ENCODE measurements at regions not wholly inside any gene's neighbourhood (a gene's known extent, or its start where the extent isn't known, plus 50 kb on each side); places are given as distances from the start of the nearest gene placed in this dataset.
"Not testable (repeated sequence)": the region's sequence is repeated elsewhere in the genome, so short reads cannot be mapped to it uniquely, and the experiment has no call there.

GRCh38 chr9:2397875-2398274 lies 223.7 kb upstream of the VLDLR start:
- DNase-seq: not testable (repeated sequence)

DNA sequence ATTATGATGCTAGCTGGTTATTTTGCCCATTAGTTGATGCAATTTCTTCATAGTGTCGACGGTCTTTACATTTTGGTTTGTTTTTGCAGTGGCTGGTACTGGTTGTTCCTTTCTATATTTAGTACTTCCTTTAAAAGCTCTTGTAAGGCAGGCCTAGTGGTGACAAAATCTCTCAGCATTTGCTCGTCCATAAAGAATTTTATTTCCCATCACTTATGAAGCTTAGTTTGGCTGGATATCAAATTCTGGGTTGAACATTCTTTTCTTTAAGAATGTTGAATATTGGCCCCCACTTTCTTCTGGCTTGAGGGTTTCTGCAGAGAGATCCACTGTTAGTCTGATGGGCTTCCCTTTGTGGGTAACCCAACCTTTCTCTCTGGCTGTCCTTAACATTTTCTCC lies 219.8 kb upstream of the VLDLR start:
- DNase-seq: not testable (repeated sequence)

DNA sequence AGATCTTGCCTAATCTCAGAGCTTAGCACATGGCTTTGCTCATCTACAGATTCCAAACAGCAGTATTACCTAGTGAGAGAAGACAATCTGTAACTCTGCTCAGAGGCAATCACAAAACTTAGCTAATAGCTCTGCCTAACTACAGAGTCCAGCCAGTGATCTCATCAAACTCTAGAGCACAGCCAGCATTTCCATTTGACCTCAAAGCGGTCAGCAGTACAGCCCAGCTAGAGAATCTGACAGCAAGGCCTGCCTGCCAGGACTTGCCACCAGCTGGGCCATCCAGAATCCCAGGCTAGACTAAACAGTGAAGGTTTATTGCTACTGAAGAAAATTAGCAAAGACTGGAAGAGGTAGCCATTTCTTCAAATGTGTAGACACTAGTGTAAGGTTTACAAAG lies 217.9 kb upstream of the VLDLR start:
- no peak for DNase-seq

DNA sequence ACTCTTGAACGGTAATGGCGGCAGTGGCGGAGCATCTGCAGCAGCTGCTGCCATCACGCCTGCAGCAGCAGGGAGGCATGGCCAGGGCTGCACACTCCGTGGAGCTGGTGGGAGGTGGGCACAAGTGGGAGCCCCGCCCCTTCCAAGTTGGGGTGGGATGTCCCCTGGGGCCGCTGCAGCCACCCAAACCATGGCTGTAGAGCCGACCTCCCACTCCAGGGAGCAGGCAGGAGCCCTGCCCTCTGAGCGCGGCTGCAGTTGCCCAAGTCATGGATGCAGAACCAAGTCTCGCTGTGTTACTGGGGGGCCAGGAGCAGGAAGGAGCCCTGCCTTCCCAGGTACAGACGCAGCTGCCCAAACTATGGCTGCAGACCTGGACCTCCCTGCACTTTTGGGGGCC lies 215.3 kb upstream of the VLDLR start:
- DNase-seq: no peak

GRCh38 chr9:2407450-2407849 lies 214.1 kb upstream of the VLDLR start:
- no peak for DNase-seq

GRCh38 chr9:2411459-2412215 lies 209.9 kb upstream of the VLDLR start:
- no peak for DNase-seq

GRCh38 chr9:2413160-2413805 lies 208.3 kb upstream of the VLDLR start:
- DNase-seq: no peak

- DNase-seq: no peak
These were observed 207.1 kb upstream of the VLDLR start for GRCh38 chr9:2414465-2414864.

DNA sequence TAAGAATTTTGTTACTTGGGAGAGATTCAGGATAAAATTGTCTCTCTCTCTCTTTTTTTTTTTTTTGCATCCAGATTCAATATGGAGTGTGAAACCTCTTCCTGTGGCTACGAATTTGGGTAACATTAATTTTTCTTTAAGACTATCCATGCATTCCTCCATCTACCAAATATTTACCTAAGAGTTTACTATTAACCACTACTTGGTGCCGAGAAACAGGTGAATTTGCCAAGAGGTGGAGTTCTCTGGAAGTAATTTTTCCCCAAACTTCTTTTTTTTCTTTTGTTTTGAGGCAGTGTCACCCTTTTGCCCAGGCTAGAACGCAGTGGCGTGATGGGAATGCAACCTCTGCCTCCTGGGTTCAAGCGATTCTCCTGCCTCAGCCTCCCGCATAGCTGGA lies 206.3 kb upstream of the VLDLR start:
- DNase-seq: no peak

- no peak for DNase-seq
These were observed 203.9 kb upstream of the VLDLR start for GRCh38 chr9:2417730-2418129.

DNA sequence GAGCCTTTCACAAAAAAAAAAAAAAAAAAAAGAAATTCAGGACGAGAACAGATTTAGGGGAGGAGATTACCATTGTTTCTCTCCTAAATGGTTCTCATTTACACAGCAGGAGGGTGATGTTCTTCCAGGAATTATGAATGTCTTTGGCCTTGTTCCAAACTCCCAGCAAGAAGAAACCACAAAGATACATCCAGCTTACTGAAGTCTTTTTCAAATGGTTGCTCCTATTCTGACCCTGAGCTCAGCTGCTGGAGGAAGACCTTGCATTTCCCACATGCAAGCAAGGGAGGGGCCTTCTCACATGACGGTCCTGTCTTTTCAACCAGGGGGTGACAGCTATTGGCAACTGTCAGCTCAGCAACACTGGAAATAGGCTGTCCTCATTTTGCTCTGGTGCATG lies 203.0 kb upstream of the VLDLR start:
- DNase-seq: no peak

GRCh38 chr9:2419347-2419746 lies 202.2 kb upstream of the VLDLR start:
- no peak for DNase-seq

DNA sequence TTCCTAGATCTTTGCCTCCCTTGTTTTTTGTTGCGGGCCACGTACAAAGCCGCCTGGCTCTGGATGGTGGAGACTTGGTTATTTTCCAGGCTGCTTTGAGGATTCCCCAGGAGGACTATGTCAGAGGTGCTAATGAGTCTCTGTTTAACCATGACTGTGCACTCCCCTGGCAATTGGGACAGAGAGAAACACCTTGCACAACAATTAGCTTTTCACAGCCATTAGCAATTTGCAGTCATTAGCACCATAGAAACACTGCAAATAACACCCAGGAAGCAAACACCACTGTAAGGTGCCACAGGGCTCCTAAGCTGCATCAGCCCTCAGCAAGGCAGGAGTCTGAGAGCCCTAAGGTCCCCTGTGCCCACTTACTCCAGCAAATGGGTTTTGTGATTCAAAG lies 201.0 kb upstream of the VLDLR start:
- DNase-seq: no peak

- no peak for DNase-seq
These were observed 197.0 kb upstream of the VLDLR start for GRCh38 chr9:2424619-2425033.

DNA sequence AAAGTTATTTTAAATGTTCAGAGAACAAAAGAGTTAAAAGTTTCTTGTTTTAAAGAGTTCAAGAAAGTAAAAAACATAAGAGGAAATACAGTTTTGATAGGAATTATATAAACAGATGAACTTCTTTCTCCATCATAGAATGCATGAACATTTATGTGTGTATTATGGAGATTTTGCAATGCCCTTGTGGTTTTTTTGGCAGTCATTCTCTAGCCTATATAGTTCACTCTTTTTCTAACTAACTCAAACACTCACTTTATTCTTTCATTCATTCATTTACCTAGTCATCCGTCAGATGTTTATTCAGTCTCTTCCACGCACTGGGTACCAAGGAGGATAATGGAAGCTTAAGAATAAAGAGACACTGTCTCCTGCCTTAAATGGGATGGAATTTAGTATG lies 195.9 kb upstream of the VLDLR start:
- no peak for DNase-seq

DNA sequence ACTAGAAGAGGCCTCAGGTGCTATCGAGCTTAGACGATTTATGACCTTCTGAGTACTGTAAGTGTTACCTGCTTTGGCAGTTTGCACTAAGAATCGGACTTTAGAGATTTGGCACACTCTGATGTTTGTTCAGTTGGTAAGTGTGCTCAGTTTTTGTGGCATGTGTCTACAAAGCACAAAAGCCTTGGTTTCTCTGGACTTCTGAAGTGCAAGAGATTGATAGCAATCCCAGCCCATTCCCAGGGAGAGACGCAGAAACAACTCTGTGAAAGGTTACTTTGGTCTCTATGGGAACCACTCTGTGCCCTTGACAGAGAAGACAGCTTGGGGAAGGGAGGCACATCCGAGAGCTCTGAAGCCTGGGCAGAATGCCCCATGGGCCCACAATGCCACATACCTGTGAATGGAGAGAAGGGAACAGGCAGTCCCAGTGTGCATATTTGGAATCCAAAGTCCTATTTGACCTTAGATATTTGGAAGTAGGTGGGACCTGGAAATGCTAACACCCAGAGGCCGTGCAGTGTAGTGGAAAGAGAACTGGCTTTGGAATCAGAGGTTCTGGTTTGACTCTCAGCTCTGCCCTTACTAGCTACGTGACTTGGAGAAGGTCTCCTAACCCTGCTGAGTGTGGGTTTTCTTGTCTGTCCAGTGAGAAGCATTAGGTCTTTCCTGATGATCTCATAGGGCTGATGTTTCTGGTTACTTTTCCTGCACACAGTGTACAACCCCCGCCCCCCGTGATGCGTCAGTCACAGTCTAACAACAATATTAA lies 194.3 kb upstream of the VLDLR start:
- no peak for DNase-seq

DNA sequence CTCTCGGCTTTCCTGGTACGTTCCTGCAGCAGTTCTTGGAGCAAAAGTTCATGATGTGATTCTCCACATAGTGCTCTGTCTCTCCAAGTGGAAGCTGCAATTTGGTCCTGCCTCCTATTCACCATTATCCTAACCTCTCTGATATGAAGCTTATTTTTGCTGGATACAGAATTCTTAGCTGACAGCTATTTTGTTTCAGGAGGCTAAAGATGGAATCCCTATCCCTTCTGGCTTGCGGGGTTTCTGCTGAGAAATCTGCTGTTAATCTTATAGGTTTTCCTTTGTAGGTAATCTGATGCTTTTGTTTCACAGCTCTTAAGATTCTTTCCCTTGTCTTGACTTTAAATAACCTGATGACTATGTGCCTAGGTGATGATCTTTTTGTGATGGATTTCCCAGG lies 181.6 kb upstream of the VLDLR start:
- no peak for DNase-seq

DNA sequence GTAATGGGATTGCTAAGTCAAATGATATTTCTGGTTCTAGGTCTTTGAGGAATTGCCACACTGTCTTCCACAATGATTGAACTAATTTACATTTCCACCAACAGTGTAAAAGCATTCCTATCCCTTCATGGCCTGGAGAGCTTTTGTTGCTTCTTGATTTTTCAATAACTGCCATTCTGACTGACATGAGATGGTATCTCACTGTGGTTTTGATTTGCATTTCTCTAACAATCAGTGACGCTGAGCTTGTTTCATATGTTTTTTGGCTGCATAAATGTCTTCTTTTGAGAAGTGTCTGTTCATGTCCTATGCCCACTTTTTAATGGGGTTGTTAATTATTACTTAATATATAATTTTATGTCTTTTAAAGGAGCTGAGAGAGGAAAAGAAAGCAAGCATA lies 177.7 kb upstream of the VLDLR start:
- DNase-seq: not testable (repeated sequence)

DNA sequence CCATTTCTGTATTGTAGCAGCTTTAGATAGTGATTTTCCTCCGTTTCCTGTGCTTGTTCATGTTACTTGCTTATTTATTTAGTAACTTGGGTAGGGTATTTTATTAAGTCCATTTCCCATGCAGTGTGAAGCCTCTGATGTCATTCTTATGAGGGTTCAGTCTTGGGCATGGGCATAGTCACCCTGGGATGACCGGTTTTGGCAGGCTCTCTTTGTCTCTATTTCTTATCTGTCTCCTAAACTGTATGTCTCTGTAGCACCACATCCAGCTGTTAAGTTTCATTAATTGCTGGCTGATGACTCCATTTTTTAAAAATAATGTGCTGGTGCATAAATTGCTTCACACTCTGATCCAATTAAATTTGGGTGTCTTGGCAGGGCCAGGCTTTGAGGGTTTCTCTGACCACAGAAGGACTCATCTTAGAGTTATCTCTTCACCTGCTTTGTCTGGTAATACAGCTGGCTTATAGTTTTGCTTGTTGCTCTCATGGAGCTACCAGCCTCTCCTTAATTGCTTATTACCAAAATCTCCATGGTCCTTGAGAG lies 173.3 kb upstream of the VLDLR start:
- no peak for DNase-seq

- no peak for DNase-seq
These were observed 168.5 kb upstream of the VLDLR start for GRCh38 chr9:2453106-2453505.

GRCh38 chr9:2453701-2454100 lies 167.9 kb upstream of the VLDLR start:
- DNase-seq: no peak

DNA sequence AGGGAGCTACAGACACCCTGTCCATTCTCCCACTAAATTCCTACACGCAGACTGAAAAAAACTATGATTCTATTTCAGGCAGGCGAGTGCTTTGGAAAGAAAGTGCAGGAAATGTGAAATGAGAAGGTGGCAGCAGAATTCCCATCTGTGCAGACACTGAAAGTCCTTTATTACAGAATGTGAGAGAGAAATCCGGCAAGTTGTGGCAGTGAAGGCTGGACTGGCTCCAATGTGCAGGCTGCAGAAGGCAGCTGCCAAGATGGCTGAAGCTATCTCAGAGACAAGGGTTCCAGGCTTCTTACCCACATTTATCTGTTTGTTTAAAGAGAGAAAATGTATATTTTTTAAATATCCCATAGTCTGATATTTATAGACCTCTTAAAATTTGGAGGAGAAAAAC lies 161.8 kb upstream of the VLDLR start:
- DNase-seq: no peak

GRCh38 chr9:2461892-2462291 lies 159.7 kb upstream of the VLDLR start:
- DNase-seq: no peak

DNA sequence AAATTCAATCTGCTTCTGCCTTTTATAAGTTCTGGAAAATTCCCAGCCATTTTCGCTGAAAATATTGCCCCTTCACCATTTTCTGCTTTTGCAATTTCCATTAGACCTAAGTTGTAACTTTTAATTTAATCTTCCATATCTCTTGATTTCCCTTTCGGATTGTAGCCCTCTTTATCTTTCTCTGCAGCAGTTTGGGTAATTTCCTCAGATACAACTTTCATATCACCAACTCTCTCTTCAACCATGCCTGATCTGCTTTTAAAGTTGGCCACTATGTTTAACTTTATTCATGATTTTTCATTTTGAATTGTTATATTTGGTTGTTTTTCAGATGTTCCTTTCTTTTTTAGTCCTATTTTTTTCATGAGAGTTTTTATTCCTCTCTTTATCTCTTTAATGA lies 157.0 kb upstream of the VLDLR start:
- DNase-seq: no peak
